GM06990 (cell line): ENCODE measurements at regions not wholly inside any gene's neighbourhood (a gene's known extent, or its start where the extent isn't known, plus 50 kb on each side); places are given as distances from the start of the nearest gene placed in this dataset.

ENCODE experiments used
- DNase-seq: peaks from one replicate; pipeline ENCODE4 v3.0.0-alpha.2; 2011; ENCODE audit not compliant: insufficient read length; ENCODE audit errors: extremely low read depth
- H3K27me3 ChIP-seq: replicated peaks from 2 replicates; pipeline ENCODE4 v1.6.0; 2011; ENCODE audit warnings: low read length; ENCODE audit not compliant: control insufficient read depth, insufficient read depth
- H3K36me3 ChIP-seq: 2 replicates; pipeline ENCODE4 v1.5.1; 2011; ENCODE audit warnings: low read length; ENCODE audit not compliant: control insufficient read depth, insufficient read depth
- H3K4me3 ChIP-seq: replicated peaks from 2 replicates; pipeline ENCODE4 v1.5.1; 2011; ENCODE audit warnings: low read depth, mild to moderate bottlenecking, control low read depth, low read length
- CTCF ChIP-seq: IDR thresholded peaks from 2 replicates; pipeline ENCODE4 v1.5.1; 2011; ENCODE audit warnings: low read length, control low read depth, mild to moderate bottlenecking, inconsistent platforms; ENCODE audit not compliant: insufficient read depth, poor library complexity, severe bottlenecking

DNA sequence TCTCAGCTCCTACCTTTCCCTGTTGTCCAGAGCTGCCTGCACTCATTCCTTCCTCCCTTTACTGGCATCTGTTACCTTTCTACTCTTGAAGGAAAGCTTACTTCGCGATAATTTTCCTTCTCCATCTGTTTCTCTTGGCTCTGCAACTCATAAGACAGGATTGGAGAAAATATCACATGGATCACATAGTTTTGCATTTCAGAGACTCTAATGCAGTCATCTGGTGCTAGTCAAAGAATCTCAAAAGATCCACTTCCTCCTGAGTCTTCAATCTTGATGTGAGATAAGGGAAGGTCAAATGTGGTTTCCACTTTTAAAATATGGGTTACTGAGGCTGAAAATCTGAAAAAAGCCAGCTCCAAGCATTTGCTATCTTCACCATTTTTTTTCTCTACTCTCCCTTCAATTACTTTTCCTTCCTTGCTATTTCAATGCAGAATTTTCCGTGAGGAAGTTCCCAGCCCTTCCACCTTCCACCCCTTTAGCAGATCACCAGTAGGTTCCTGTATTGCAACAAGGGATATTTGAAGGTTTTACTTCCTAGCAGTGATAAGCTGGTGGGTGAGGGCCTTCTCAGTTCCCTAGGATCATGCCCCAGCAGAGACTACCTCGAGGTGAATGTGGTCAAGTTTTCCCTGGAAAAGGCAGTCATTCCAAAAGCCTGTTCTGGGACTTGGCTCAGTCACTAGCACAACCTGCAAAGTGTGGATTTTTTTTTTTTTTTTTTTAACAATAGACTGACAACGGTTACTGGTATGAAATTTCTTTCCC is 62.8 kb upstream of the LRRC1 start:
- TF ChIP-seq CTCF = no peak
- no peaks in the 10 kb centered on the region for H3K27me3 ChIP-seq
- H3K4me3 ChIP-seq = no peak overlapping the region
- H3K36me3 ChIP-seq = no peaks in the 10 kb centered on the region
- DNase-seq = no peak

GRCh38 chr6:53730767-53731166 is 64.0 kb upstream of the LRRC1 start:
- TF ChIP-seq CTCF = no peak
- no peak for DNase-seq
- no peaks in the 10 kb centered on the region for H3K27me3 ChIP-seq
- H3K4me3 ChIP-seq = no peak overlapping the region
- H3K36me3 ChIP-seq = no peaks in the 10 kb centered on the region

- Histone ChIP-seq H3K36me3 (no peaks in the 10 kb centered on the region), H3K4me3 (no peak overlapping the region), H3K27me3 (no peaks in the 10 kb centered on the region; the same call in 1 of the 2 replicates)
- TF ChIP-seq CTCF = peak; percentile 96
- DNase-seq = no peak
These were observed 63.1 kb upstream of the KLHL31 start for GRCh38 chr6:53728570-53729194.

DNA sequence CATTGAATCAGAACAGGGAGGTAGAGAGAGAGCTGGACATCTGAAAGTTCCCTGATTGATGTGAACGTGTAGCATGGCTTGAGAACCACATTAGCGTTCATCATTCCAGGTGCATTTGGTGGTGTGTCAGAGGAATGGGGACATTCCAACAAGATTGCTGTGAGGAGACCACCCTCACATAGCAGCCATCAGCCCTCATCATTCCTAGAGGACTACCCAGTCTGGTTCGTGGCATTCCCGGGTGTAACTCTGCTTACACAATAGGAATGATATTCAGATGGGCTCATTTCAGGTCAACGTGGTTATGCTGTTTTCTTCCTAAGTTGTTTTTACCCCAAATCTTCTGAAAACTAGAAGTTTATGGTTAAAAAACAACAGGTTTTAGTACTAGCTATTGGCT is 62.2 kb upstream of the KLHL31 start:
- no peak for TF ChIP-seq CTCF
- no peaks in the 10 kb centered on the region for H3K36me3 ChIP-seq
- H3K4me3 ChIP-seq = no peak overlapping the region
- no peak for DNase-seq
- no peaks in the 10 kb centered on the region; the same call in 1 of the 2 replicates for H3K27me3 ChIP-seq

DNA sequence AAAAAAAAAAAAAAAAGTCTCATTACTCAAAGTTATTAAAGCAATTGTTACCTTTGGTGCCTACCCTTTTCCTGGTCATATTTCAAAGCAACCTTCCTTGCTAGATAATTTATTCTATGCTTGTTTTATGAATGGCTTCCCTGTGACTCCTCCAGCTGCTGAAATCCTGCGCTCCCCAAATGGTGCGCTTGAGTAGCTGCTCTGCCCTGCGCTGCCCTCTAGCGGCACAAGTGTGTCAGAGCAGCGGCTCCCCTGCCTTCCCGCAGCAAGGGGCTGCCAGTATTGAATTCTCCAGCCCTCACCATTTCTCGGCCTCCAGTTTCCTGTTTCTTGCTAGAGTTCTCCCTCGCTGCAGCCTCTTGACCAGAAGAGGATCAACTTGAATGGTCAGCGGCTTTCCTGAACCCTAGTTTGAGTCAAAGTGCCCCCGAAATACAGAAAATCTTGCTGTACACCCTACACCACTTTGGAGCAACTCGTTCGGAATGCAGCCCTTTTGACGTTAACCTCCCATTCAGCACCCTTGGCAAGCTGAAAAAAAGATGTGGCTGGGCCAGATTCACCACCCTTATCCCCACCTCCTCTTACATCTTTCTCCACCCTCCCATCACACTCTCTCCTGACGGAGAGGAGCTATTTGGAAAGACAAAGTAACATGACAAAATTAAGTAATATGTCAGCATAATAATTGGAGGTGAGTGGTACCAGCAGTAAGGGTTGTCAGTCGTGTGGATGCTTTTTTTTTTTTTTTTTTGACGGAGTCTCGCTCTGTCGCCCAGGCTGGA is 60.4 kb upstream of the KLHL31 start:
- TF ChIP-seq CTCF = peak; percentile 99
- H3K36me3 ChIP-seq = no peaks in the 10 kb centered on the region
- no peaks in the 10 kb centered on the region; the same call in 1 of the 2 replicates for H3K27me3 ChIP-seq
- H3K4me3 ChIP-seq = no peak overlapping the region
- DNase-seq = peak; percentile 49
